CD14-positive monocyte (primary cell): ENCODE measurements at regions not wholly inside any gene's neighbourhood (a gene's known extent, or its start where the extent isn't known, plus 50 kb on each side); places are given as distances from the start of the nearest gene placed in this dataset.

Experiments used
- DNase-seq, 3 donors: peaks; one replicate each; pipeline ENCODE4 v3.0.0-alpha.2; 2011 to 2022
- H2AFZ ChIP-seq: 2 replicates; pipeline ENCODE4 v1.6.0; 2012; ENCODE audit warnings: mild to moderate bottlenecking, low read depth, low read length, inconsistent platforms; ENCODE audit not compliant: insufficient read depth, poor library complexity, severe bottlenecking
- H3K27ac ChIP-seq, 2 donors: 1 replicate in 1 of 2; 2 replicates in 1 of 2; pipeline ENCODE4 v1.5.1; 2012 to 2013; ENCODE audit warnings: low read length in 2 of 2, control low read depth in 1 of 2, inconsistent platforms in 1 of 2, low read depth in 1 of 2, mild to moderate bottlenecking in 1 of 2
- H3K27me3 ChIP-seq, 2 donors: one replicate each; pipeline versions ENCODE4 v1.6.0 to v1.6.1; 2011 to 2013; ENCODE audit warnings: low read length in 2 of 2; ENCODE audit not compliant: control insufficient read depth in 2 of 2, insufficient read depth in 2 of 2
- H3K36me3 ChIP-seq, 2 donors: replicated peaks in 1 of 2; 1 replicate in 1 of 2; 2 replicates in 1 of 2; pipeline versions ENCODE4 v1.5.1 to v1.6.1; 2012 to 2013; ENCODE audit warnings: low read length in 2 of 2, control low read depth in 1 of 2, inconsistent platforms in 1 of 2, mild to moderate bottlenecking in 1 of 2; ENCODE audit not compliant: insufficient read depth in 2 of 2, control insufficient read depth in 1 of 2
- H3K4me1 ChIP-seq, 2 donors: 1 replicate in 1 of 2; 2 replicates in 1 of 2; pipeline versions ENCODE4 v1.5.1 to v1.6.1; 2012 to 2013; ENCODE audit warnings: low read length in 2 of 2, control low read depth in 1 of 2, inconsistent platforms in 1 of 2, mild to moderate bottlenecking in 1 of 2, moderate library complexity in 1 of 2; ENCODE audit not compliant: insufficient read depth in 2 of 2, control insufficient read depth in 1 of 2
- H3K4me2 ChIP-seq: replicated peaks from 2 replicates; pipeline ENCODE3; 2012; ENCODE audit warnings: low read length, moderate library complexity, mild to moderate bottlenecking; ENCODE audit not compliant: poor library complexity, severe bottlenecking; ENCODE audit errors: extremely low read depth
- H3K4me3 ChIP-seq, 3 experiments: fragments of 200-600 bp in 1 of 3; sonication (generic) in 1 of 3; replicated peaks in 1 of 3; 1 replicate in 2 of 3; 2 replicates in 1 of 3; pipeline ENCODE4 v1.5.1; 2011 to 2013; ENCODE audit warnings: low read length in 3 of 3, mild to moderate bottlenecking in 3 of 3, control low read depth in 2 of 3, low read depth in 2 of 3, inconsistent platforms in 1 of 3, moderate library complexity in 1 of 3
- H3K79me2 ChIP-seq: 2 replicates; pipeline ENCODE4 v1.6.0; 2012; ENCODE audit warnings: mild to moderate bottlenecking, control low read depth, inconsistent platforms, low read length, moderate library complexity; ENCODE audit not compliant: insufficient read depth
- H3K9ac ChIP-seq: 2 replicates; pipeline ENCODE4 v1.6.0; 2017; ENCODE audit warnings: low read length, mild to moderate bottlenecking; ENCODE audit not compliant: insufficient read depth, poor library complexity, severe bottlenecking
- H3K9me3 ChIP-seq, 2 donors: replicated peaks in 1 of 2; 1 replicate in 1 of 2; 2 replicates in 1 of 2; pipeline versions ENCODE4 v1.5.1 to v1.6.1; 2012 to 2013; ENCODE audit warnings: low read length in 2 of 2, control low read depth in 1 of 2; ENCODE audit not compliant: control insufficient read depth in 1 of 2, insufficient read depth in 1 of 2
- H4K20me1 ChIP-seq: 2 replicates; pipeline ENCODE4 v1.6.0; 2012; ENCODE audit warnings: mild to moderate bottlenecking, low read length, control low read depth, moderate library complexity; ENCODE audit not compliant: insufficient read depth
- H3K27ac Mint-ChIP-seq, 7 donors: one replicate each; pipeline ENCODE4 v1.8.0; 2020; ENCODE audit warnings: mild to moderate bottlenecking in 7 of 7, mixed read lengths in 7 of 7, moderate library complexity in 6 of 7, inconsistent platforms in 2 of 7
- H3K27me3 Mint-ChIP-seq, 3 donors: one replicate each; pipeline ENCODE4 v1.8.0; 2021 to 2022; ENCODE audit warnings: low read depth in 3 of 3, mild to moderate bottlenecking in 3 of 3, mixed read lengths in 3 of 3, moderate library complexity in 3 of 3, inconsistent platforms in 1 of 3
- H3K36me3 Mint-ChIP-seq, 2 donors: one replicate each; pipeline ENCODE4 v1.8.0; 2020; ENCODE audit warnings: mixed read lengths in 2 of 2, inconsistent platforms in 1 of 2, mild to moderate bottlenecking in 1 of 2
- H3K4me1 Mint-ChIP-seq: one replicate; pipeline ENCODE4 v1.8.0; 2020; ENCODE audit warnings: mild to moderate bottlenecking, mixed read lengths
- H3K4me3 Mint-ChIP-seq, 2 donors: one replicate each; pipeline ENCODE4 v1.8.0; 2020; ENCODE audit warnings: mild to moderate bottlenecking in 2 of 2, mixed read lengths in 2 of 2, moderate library complexity in 1 of 2
- H3K9me3 Mint-ChIP-seq, 7 donors: one replicate each; pipeline ENCODE4 v1.8.0; 2020 to 2022; ENCODE audit warnings: mixed read lengths in 7 of 7, mild to moderate bottlenecking in 6 of 7, moderate library complexity in 6 of 7, inconsistent platforms in 2 of 7
- WGBS: methylation state at CpG from one replicate; pipeline ENCODE4 v1.1.5; 2013; ENCODE audit warnings: missing lambda C conversion rate; ENCODE audit not compliant: insufficient coverage; 5-methylcytosine and 5-hydroxymethylcytosine counted together
- intact Hi-C, 2 donors: fragments of 100-400 bp; cut with micrococcal nuclease; formaldehyde crosslinking; loops; one replicate each; pipeline versions ENCODE4 v1.15.0 to v1.15.1; 2023
- TF ChIP-seq, protein P1 (sequence below): fragments of 200-600 bp; IDR thresholded peaks from one replicate; pipeline ENCODE4 v1.8.0; 2022; ENCODE audit warnings: antibody characterized with exemption, mild to moderate bottlenecking

DNA sequence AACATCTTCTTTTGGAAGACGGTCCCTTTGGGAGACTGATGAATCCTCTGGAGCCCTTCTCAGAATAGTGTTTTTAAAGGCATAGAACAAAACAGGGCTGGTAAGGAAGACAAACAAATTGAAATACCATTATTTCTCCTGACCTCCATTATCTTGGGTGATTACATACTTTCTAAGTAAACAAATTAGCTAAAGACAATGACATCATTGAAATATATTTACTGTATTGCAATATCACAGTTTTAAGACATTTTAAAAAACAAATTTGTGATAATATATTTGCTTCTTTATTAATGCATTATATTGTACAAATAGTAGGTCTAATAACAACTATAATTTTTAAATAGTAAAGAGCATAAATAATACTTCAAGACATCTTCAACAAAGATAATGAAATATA lies 152.2 kb upstream of the CDK1 start:
- H3K9ac ChIP-seq = no peak overlapping the region
- Mint-ChIP-seq H3K4me3 (no peak overlapping the region), H3K36me3 (no peaks in the 10 kb centered on the region), H3K27ac (no peak overlapping the region), H3K27me3 (peaks cover 0 to 2% (median 0%) of the 10 kb centered on the region in 3 donors), H3K9me3 (peaks cover 0 to 2% (median 0%) of the 10 kb centered on the region in 7 donors), H3K4me1 (no peaks in the 10 kb centered on the region)
- no peak overlapping the region for H3K4me2 ChIP-seq
- TF ChIP-seq, protein P1, sequence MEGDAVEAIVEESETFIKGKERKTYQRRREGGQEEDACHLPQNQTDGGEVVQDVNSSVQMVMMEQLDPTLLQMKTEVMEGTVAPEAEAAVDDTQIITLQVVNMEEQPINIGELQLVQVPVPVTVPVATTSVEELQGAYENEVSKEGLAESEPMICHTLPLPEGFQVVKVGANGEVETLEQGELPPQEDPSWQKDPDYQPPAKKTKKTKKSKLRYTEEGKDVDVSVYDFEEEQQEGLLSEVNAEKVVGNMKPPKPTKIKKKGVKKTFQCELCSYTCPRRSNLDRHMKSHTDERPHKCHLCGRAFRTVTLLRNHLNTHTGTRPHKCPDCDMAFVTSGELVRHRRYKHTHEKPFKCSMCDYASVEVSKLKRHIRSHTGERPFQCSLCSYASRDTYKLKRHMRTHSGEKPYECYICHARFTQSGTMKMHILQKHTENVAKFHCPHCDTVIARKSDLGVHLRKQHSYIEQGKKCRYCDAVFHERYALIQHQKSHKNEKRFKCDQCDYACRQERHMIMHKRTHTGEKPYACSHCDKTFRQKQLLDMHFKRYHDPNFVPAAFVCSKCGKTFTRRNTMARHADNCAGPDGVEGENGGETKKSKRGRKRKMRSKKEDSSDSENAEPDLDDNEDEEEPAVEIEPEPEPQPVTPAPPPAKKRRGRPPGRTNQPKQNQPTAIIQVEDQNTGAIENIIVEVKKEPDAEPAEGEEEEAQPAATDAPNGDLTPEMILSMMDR = no peak
- H3K4me1 ChIP-seq = no peaks in the 10 kb centered on the region
- no peaks in the 10 kb centered on the region for H3K79me2 ChIP-seq
- no peaks in the 10 kb centered on the region for H4K20me1 ChIP-seq
- no peak overlapping the region for H3K27ac ChIP-seq
- DNase-seq = no peak
- no peak overlapping the region for H3K4me3 ChIP-seq
- no peaks in the 10 kb centered on the region for H3K36me3 ChIP-seq
- no CpG with 5 or more reads among the region's 1 CpG for WGBS
- H3K27me3 ChIP-seq = no peaks in the 10 kb centered on the region
- no peak overlapping the region for H2AFZ ChIP-seq
- no peaks in the 10 kb centered on the region for H3K9me3 ChIP-seq
- intact Hi-C loops = no loop called here

DNA sequence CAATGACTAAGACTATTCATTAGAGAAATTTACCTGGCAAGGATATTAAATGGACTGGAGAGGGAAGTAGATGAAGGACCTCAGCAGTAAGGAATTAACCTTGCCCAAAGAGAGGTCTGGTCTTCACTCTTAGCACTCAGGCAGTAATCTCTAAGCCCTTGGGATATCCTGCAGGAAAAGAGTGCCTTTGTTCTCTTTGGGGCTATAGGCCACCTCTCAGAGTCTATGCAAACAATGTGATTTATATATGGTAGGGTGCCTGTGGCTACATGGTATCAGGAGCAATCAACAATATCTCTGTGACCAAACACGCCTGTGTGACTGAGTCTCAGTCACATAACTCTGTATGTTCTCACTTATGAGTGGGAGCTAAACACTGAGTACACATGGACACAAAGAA lies 154.7 kb upstream of the CDK1 start:
- TF ChIP-seq, protein P1 = no peak
- Mint-ChIP-seq H3K27ac (no peak overlapping the region), H3K9me3 (no peaks in the 10 kb centered on the region), H3K36me3 (no peaks in the 10 kb centered on the region), H3K4me1 (peaks cover 3% of the 10 kb centered on the region), H3K27me3 (peaks cover 0 to 2% (median 0%) of the 10 kb centered on the region in 3 donors), H3K4me3 (no peak overlapping the region)
- Histone ChIP-seq H2AFZ (no peak overlapping the region), H3K27ac (no peak overlapping the region), H3K9me3 (no peaks in the 10 kb centered on the region), H3K79me2 (no peaks in the 10 kb centered on the region), H3K36me3 (no peaks in the 10 kb centered on the region), H3K4me3 (no peak overlapping the region), H3K4me2 (no peak overlapping the region), H3K4me1 (no peaks in the 10 kb centered on the region), H4K20me1 (no peaks in the 10 kb centered on the region), H3K27me3 (no peaks in the 10 kb centered on the region), H3K9ac (no peak overlapping the region)
- no peak for DNase-seq
- intact Hi-C loops = no loop called here
- WGBS = no CpG with 5 or more reads among the region's 1 CpG
